ENCODE measurements at regions not wholly inside any gene's neighbourhood (a gene's known extent, or its start where the extent isn't known, plus 50 kb on each side); places are given as distances from the start of the nearest gene placed in this dataset.

DNA sequence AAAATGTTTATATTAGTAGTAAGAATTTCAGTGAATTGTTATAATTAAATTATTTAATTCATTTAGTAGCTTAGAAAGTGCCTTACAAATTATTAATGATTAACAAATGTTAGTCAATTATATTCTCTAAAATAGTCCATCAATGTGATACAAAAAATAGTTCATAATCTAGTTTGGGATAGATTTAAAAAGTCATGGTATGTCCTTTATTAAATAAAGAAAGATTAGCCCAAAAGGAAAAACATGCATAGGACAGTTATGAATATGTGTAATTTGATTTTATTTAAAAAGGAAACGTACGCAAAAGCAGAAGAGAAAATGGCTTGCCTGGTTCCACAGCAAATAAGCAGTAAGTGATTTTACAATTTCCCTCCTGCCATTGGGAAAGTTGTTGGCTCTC lies 768.5 kb downstream of the TRIB2 start:
- TF ChIP-seq, protein P1, sequence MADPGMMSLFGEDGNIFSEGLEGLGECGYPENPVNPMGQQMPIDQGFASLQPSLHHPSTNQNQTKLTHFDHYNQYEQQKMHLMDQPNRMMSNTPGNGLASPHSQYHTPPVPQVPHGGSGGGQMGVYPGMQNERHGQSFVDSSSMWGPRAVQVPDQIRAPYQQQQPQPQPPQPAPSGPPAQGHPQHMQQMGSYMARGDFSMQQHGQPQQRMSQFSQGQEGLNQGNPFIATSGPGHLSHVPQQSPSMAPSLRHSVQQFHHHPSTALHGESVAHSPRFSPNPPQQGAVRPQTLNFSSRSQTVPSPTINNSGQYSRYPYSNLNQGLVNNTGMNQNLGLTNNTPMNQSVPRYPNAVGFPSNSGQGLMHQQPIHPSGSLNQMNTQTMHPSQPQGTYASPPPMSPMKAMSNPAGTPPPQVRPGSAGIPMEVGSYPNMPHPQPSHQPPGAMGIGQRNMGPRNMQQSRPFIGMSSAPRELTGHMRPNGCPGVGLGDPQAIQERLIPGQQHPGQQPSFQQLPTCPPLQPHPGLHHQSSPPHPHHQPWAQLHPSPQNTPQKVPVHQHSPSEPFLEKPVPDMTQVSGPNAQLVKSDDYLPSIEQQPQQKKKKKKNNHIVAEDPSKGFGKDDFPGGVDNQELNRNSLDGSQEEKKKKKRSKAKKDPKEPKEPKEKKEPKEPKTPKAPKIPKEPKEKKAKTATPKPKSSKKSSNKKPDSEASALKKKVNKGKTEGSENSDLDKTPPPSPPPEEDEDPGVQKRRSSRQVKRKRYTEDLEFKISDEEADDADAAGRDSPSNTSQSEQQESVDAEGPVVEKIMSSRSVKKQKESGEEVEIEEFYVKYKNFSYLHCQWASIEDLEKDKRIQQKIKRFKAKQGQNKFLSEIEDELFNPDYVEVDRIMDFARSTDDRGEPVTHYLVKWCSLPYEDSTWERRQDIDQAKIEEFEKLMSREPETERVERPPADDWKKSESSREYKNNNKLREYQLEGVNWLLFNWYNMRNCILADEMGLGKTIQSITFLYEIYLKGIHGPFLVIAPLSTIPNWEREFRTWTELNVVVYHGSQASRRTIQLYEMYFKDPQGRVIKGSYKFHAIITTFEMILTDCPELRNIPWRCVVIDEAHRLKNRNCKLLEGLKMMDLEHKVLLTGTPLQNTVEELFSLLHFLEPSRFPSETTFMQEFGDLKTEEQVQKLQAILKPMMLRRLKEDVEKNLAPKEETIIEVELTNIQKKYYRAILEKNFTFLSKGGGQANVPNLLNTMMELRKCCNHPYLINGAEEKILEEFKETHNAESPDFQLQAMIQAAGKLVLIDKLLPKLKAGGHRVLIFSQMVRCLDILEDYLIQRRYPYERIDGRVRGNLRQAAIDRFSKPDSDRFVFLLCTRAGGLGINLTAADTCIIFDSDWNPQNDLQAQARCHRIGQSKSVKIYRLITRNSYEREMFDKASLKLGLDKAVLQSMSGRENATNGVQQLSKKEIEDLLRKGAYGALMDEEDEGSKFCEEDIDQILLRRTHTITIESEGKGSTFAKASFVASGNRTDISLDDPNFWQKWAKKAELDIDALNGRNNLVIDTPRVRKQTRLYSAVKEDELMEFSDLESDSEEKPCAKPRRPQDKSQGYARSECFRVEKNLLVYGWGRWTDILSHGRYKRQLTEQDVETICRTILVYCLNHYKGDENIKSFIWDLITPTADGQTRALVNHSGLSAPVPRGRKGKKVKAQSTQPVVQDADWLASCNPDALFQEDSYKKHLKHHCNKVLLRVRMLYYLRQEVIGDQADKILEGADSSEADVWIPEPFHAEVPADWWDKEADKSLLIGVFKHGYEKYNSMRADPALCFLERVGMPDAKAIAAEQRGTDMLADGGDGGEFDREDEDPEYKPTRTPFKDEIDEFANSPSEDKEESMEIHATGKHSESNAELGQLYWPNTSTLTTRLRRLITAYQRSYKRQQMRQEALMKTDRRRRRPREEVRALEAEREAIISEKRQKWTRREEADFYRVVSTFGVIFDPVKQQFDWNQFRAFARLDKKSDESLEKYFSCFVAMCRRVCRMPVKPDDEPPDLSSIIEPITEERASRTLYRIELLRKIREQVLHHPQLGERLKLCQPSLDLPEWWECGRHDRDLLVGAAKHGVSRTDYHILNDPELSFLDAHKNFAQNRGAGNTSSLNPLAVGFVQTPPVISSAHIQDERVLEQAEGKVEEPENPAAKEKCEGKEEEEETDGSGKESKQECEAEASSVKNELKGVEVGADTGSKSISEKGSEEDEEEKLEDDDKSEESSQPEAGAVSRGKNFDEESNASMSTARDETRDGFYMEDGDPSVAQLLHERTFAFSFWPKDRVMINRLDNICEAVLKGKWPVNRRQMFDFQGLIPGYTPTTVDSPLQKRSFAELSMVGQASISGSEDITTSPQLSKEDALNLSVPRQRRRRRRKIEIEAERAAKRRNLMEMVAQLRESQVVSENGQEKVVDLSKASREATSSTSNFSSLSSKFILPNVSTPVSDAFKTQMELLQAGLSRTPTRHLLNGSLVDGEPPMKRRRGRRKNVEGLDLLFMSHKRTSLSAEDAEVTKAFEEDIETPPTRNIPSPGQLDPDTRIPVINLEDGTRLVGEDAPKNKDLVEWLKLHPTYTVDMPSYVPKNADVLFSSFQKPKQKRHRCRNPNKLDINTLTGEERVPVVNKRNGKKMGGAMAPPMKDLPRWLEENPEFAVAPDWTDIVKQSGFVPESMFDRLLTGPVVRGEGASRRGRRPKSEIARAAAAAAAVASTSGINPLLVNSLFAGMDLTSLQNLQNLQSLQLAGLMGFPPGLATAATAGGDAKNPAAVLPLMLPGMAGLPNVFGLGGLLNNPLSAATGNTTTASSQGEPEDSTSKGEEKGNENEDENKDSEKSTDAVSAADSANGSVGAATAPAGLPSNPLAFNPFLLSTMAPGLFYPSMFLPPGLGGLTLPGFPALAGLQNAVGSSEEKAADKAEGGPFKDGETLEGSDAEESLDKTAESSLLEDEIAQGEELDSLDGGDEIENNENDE (IDR thresholded peaks at IDR 0.05; ENCODE audit: low read depth, low read length): no peak
- TF ChIP-seq FOXA3 (CRISPR knock-in tag; conservative IDR thresholded peaks at IDR 0.05 in 1 of 2, IDR thresholded peaks at IDR 0.05 in 1 of 2): no peak
- no peak for TF ChIP-seq EP300 (IDR thresholded peaks at IDR 0.05; ENCODE audit: low read length)
